Liver (tissue), 3 donors: ENCODE measurements at regions not wholly inside any gene's neighbourhood (a gene's known extent, or its start where the extent isn't known, plus 50 kb on each side); places are given as distances from the start of the nearest gene placed in this dataset.

Source experiments
- CTCF ChIP-seq: fragments of 150-350 bp; IDR thresholded peaks from 2 replicates; pipeline ENCODE4 v1.5.1; 2017; ENCODE audit warnings: improper control_type of control experiment, low read depth, low read length; ENCODE audit not compliant: missing input control
- FOXA1 ChIP-seq: IDR thresholded peaks from 2 replicates; pipeline ENCODE4 v1.6.1; 2016; ENCODE audit warnings: antibody characterized with exemption
- FOXA2 ChIP-seq: IDR thresholded peaks from 2 replicates; pipeline ENCODE4 v1.6.1; 2016; ENCODE audit warnings: antibody characterized with exemption
- GABPA ChIP-seq, 2 donors: IDR thresholded peaks in 1 of 2; conservative IDR thresholded peaks in 1 of 2; 2 replicates each; pipeline ENCODE4 v1.6.1; 2016; ENCODE audit warnings: antibody characterized with exemption in 2 of 2, mild to moderate bottlenecking in 1 of 2, moderate library complexity in 1 of 2
- JUND ChIP-seq, 2 donors: IDR thresholded peaks; 2 replicates each; pipeline ENCODE4 v1.6.1; 2016; ENCODE audit warnings: antibody characterized with exemption in 2 of 2
- MAX ChIP-seq: IDR thresholded peaks from 2 replicates; pipeline ENCODE4 v1.6.1; 2016; ENCODE audit warnings: antibody characterized with exemption
- donor health status: healthy.
- donor health status: healthy.

DNA sequence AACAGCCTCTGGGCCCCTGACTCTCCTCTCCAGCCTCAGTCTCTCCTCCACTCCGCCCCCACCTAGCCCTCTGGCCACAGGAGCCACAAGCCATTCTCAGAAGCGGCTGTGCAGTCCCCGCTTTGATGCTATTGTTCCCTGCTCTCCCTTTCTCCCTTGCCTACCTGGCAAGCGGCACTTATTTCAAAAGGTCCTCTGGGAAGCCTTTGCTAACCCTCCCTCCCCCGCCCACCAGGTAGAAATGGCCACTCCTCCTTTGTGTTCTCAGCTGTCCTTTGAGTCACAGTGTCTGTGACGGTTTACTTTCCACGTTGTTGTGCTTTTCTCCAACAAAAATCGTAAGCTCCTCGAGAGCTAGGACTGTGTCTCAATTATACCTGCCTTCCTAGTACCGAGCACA lies 338.4 kb upstream of the PROX1 start:
- TF ChIP-seq CTCF = no peak
- no peak for TF ChIP-seq JUND (IDR thresholded peaks at IDR 0.05)
- no peak for TF ChIP-seq MAX
- no peak for TF ChIP-seq GABPA (IDR thresholded peaks at IDR 0.05 in 1 of 2, conservative IDR thresholded peaks at IDR 0.05 in 1 of 2)
- no peak for TF ChIP-seq FOXA2
- TF ChIP-seq FOXA1 = no peak
